Gastroesophageal sphincter (tissue), 3 donors: ENCODE measurements at regions not wholly inside any gene's neighbourhood (a gene's known extent, or its start where the extent isn't known, plus 50 kb on each side); places are given as distances from the start of the nearest gene placed in this dataset.

ENCODE experiments used
- CTCF ChIP-seq, 4 experiments: fragments of 200-600 bp in 2 of 4; fragments of 450-650 bp in 2 of 4; sonication (generic) in 1 of 4; IDR thresholded peaks; one replicate each; pipeline ENCODE4 v1.5.1; 2017 to 2019; ENCODE audit warnings: antibody characterized with exemption in 4 of 4, mild to moderate bottlenecking in 2 of 4, moderate library complexity in 2 of 4
- EP300 ChIP-seq: sonication (generic); formaldehyde crosslinking; IDR thresholded peaks from one replicate; pipeline ENCODE4 v1.6.1; 2017; ENCODE audit warnings: antibody characterized with exemption, mild to moderate bottlenecking
- POLR2A ChIP-seq, 2 donors: fragments of 450-650 bp; IDR thresholded peaks; one replicate each; pipeline ENCODE4 v1.6.1; 2017; ENCODE audit warnings: antibody characterized with exemption in 2 of 2, mild to moderate bottlenecking in 2 of 2, moderate library complexity in 1 of 2

DNA sequence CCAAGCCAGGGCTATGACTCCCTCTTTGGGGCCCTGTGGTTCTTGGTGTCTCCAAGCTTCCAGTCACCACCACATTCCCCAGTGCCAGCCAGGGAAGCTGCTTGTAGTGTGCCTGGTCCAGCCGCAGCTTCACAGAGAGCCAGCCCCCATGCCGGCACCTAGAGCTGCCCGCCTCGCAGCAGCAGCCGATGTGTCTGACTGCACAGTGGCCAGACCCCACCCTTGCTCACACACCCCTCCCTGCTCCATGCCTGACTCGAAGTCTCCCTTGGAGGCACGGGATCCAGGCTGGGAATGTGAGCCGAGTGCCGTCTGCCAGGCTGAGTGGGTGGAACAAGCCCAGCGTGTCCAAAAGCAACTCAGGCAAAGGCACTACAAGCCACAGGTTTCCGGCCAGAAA lies 123.3 kb upstream of the SFSWAP start:
- TF ChIP-seq CTCF (IDR thresholded peaks at IDR 0.05), result no peak
- no peak for TF ChIP-seq EP300
- TF ChIP-seq POLR2A (IDR thresholded peaks at IDR 0.05), result no peak
